KMS-11 (cell line): ENCODE measurements at regions not wholly inside any gene's neighbourhood (a gene's known extent, or its start where the extent isn't known, plus 50 kb on each side); places are given as distances from the start of the nearest gene placed in this dataset.

ENCODE experiments used
- H2AFZ ChIP-seq: fragments of 200-600 bp; sonication (generic); 2 replicates; pipeline ENCODE4 v1.6.1; 2016; ENCODE audit warnings: antibody characterized with exemption, mixed run types, low read depth
- H3K27ac ChIP-seq: fragments of 200-600 bp; sonication (generic); 2 replicates; pipeline ENCODE4 v1.6.1; 2016; ENCODE audit warnings: mild to moderate bottlenecking, mixed run types
- H3K27me3 ChIP-seq: fragments of 200-600 bp; sonication (generic); 2 replicates; pipeline ENCODE4 v1.6.1; 2017; ENCODE audit warnings: mild to moderate bottlenecking, low read depth, mixed run types, moderate library complexity; ENCODE audit not compliant: insufficient read depth
- H3K36me3 ChIP-seq: fragments of 200-600 bp; sonication (generic); 2 replicates; pipeline ENCODE4 v1.6.1; 2017; ENCODE audit warnings: mild to moderate bottlenecking, mixed run types; ENCODE audit not compliant: insufficient read depth
- H3K4me1 ChIP-seq: fragments of 200-600 bp; sonication (generic); 2 replicates; pipeline ENCODE4 v1.6.1; 2016; ENCODE audit warnings: mild to moderate bottlenecking, low read depth, mixed run types; ENCODE audit not compliant: poor library complexity, severe bottlenecking
- H3K4me2 ChIP-seq: fragments of 200-600 bp; sonication (generic); 2 replicates; pipeline ENCODE4 v1.7.0; 2016; ENCODE audit warnings: mild to moderate bottlenecking, mixed run types
- H3K4me3 ChIP-seq: fragments of 200-600 bp; sonication (generic); IDR thresholded peaks from 2 replicates; pipeline ENCODE4 v1.6.1; 2017; ENCODE audit warnings: low read depth, low read length, mixed read lengths; ENCODE audit not compliant: insufficient read depth
- H3K79me2 ChIP-seq: fragments of 200-600 bp; sonication (generic); 2 replicates; pipeline ENCODE4 v1.6.1; 2016; ENCODE audit warnings: low read depth, mixed run types; ENCODE audit not compliant: insufficient read depth
- H3K9ac ChIP-seq: fragments of 200-600 bp; sonication (generic); 2 replicates; pipeline ENCODE4 v1.6.1; 2016; ENCODE audit warnings: mild to moderate bottlenecking, mixed run types
- H4K20me1 ChIP-seq: fragments of 200-600 bp; sonication (generic); 2 replicates; pipeline ENCODE4 v1.6.1; 2016; ENCODE audit warnings: mild to moderate bottlenecking, mixed run types; ENCODE audit not compliant: insufficient read depth
- CTCF ChIP-seq: fragments of 200-600 bp; sonication (generic); conservative IDR thresholded peaks from 2 replicates; pipeline ENCODE4 v1.6.1; 2017; ENCODE audit warnings: low read depth, mild to moderate bottlenecking, antibody characterized with exemption, low read length, moderate library complexity, mixed read lengths

- Histone ChIP-seq H3K4me3 (no peak overlapping the region), H3K4me2 (no peak overlapping the region), H4K20me1 (no peaks in the 10 kb centered on the region), H3K9ac (no peak overlapping the region), H3K4me1 (no peaks in the 10 kb centered on the region), H3K36me3 (no peaks in the 10 kb centered on the region), H2AFZ (no peak overlapping the region), H3K27me3 (no peaks in the 10 kb centered on the region), H3K79me2 (no peaks in the 10 kb centered on the region), H3K27ac (no peak overlapping the region)
- TF ChIP-seq CTCF: no peak
These were observed 137.6 kb upstream of the RUNX3 start for GRCh38 chr1:25067518-25068251.

GRCh38 chr1:25066731-25067517 is 136.8 kb upstream of the RUNX3 start:
- H2AFZ ChIP-seq: no peak overlapping the region
- H3K36me3 ChIP-seq: no peaks in the 10 kb centered on the region
- H3K27me3 ChIP-seq: no peaks in the 10 kb centered on the region
- H3K4me1 ChIP-seq: no peaks in the 10 kb centered on the region
- no peak overlapping the region for H3K9ac ChIP-seq
- H3K4me2 ChIP-seq: no peak overlapping the region
- H4K20me1 ChIP-seq: no peaks in the 10 kb centered on the region
- H3K4me3 ChIP-seq: no peak overlapping the region
- TF ChIP-seq CTCF: no peak
- no peaks in the 10 kb centered on the region for H3K79me2 ChIP-seq
- H3K27ac ChIP-seq: no peak overlapping the region

GRCh38 chr1:25066256-25066655 is 136.2 kb upstream of the RUNX3 start:
- Histone ChIP-seq H3K36me3 (no peaks in the 10 kb centered on the region), H2AFZ (no peak overlapping the region), H3K27ac (no peak overlapping the region), H3K79me2 (no peaks in the 10 kb centered on the region), H3K4me3 (no peak overlapping the region), H3K4me2 (no peak overlapping the region), H3K27me3 (no peaks in the 10 kb centered on the region), H3K4me1 (no peaks in the 10 kb centered on the region), H4K20me1 (no peaks in the 10 kb centered on the region), H3K9ac (no peak overlapping the region)
- no peak for TF ChIP-seq CTCF

GRCh38 chr1:25065795-25066238 is 135.7 kb upstream of the RUNX3 start:
- no peak overlapping the region for H3K27ac ChIP-seq
- no peak for TF ChIP-seq CTCF
- no peaks in the 10 kb centered on the region for H3K27me3 ChIP-seq
- no peak overlapping the region for H3K4me3 ChIP-seq
- H3K79me2 ChIP-seq: no peaks in the 10 kb centered on the region
- no peaks in the 10 kb centered on the region for H3K36me3 ChIP-seq
- H3K4me2 ChIP-seq: no peak overlapping the region
- no peak overlapping the region for H2AFZ ChIP-seq
- no peaks in the 10 kb centered on the region for H4K20me1 ChIP-seq
- no peaks in the 10 kb centered on the region for H3K4me1 ChIP-seq
- no peak overlapping the region for H3K9ac ChIP-seq
